Rectal smooth muscle tissue (tissue), 1 donor: ENCODE measurements at regions not wholly inside any gene's neighbourhood (a gene's known extent, or its start where the extent isn't known, plus 50 kb on each side); places are given as distances from the start of the nearest gene placed in this dataset.
"Not testable (repeated sequence)": the region's sequence is repeated elsewhere in the genome, so short reads cannot be mapped to it uniquely, and the experiment has no call there.

Source experiments
- H3K27ac ChIP-seq: one replicate; pipeline ENCODE4 v1.7.0; 2013; ENCODE audit warnings: low read depth, low read length, inconsistent platforms
- H3K27me3 ChIP-seq: one replicate; pipeline ENCODE4 v1.7.0; 2013; ENCODE audit warnings: low read length; ENCODE audit not compliant: control insufficient read depth, insufficient read depth
- H3K36me3 ChIP-seq: one replicate; pipeline ENCODE4 v1.7.0; 2013; ENCODE audit warnings: low read length; ENCODE audit not compliant: control insufficient read depth, insufficient read depth
- H3K4me1 ChIP-seq: one replicate; pipeline ENCODE4 v1.7.0; 2013; ENCODE audit warnings: low read length; ENCODE audit not compliant: control insufficient read depth, insufficient read depth
- H3K4me3 ChIP-seq: one replicate; pipeline ENCODE4 v1.7.0; 2013; ENCODE audit warnings: low read length
- H3K9ac ChIP-seq: one replicate; pipeline ENCODE4 v1.7.0; 2013; ENCODE audit warnings: low read length

- not testable (repeated sequence) for H3K9ac ChIP-seq, H3K27me3 ChIP-seq, H3K27ac ChIP-seq, H3K36me3 ChIP-seq, H3K4me1 ChIP-seq, H3K4me3 ChIP-seq
These were observed 193.1 kb downstream of the MSX2 start for GRCh38 chr5:174917435-174917834.

GRCh38 chr5:174916924-174917323, 192.5 kb downstream of the MSX2 start:
- H3K4me3 ChIP-seq, H3K36me3 ChIP-seq, H3K4me1 ChIP-seq, H3K9ac ChIP-seq, H3K27ac ChIP-seq, H3K27me3 ChIP-seq: not testable (repeated sequence)

GRCh38 chr5:174916227-174916626, 191.8 kb downstream of the MSX2 start:
- Histone ChIP-seq H3K9ac (no peak overlapping the region), H3K4me3 (no peak overlapping the region), H3K36me3 (no peaks in the 10 kb centered on the region), H3K27ac (no peak overlapping the region), H3K27me3 (no peaks in the 10 kb centered on the region), H3K4me1 (no peaks in the 10 kb centered on the region)

- Histone ChIP-seq H3K4me1 (no peaks in the 10 kb centered on the region), H3K4me3 (no peak overlapping the region), H3K27ac (no peak overlapping the region), H3K27me3 (no peaks in the 10 kb centered on the region), H3K9ac (no peak overlapping the region), H3K36me3 (no peaks in the 10 kb centered on the region)
These were observed 186.7 kb downstream of the MSX2 start for GRCh38 chr5:174911118-174911517.

GRCh38 chr5:174910245-174910737, 185.9 kb downstream of the MSX2 start:
- H3K27me3 ChIP-seq: no peaks in the 10 kb centered on the region
- no peaks in the 10 kb centered on the region for H3K4me1 ChIP-seq
- H3K36me3 ChIP-seq: no peaks in the 10 kb centered on the region
- H3K27ac ChIP-seq: no peak overlapping the region
- H3K4me3 ChIP-seq: peak overlapping the region; percentile 41
- H3K9ac ChIP-seq: no peak overlapping the region

- Histone ChIP-seq H3K9ac (no peak overlapping the region), H3K4me3 (no peak overlapping the region), H3K27ac (no peak overlapping the region)
These were observed 178.9 kb downstream of the MSX2 start for GRCh38 chr5:174903172-174903732.

GRCh38 chr5:174901336-174901735, 177.0 kb downstream of the MSX2 start:
- Histone ChIP-seq H3K36me3 (no peaks in the 10 kb centered on the region), H3K4me1 (no peaks in the 10 kb centered on the region), H3K27ac (no peak overlapping the region), H3K4me3 (no peak overlapping the region), H3K9ac (no peak overlapping the region), H3K27me3 (no peaks in the 10 kb centered on the region)

More at GRCh38 chr5:174903172-174903732, 178.9 kb downstream of the MSX2 start:
- no peaks in the 10 kb centered on the region for H3K36me3 ChIP-seq
- H3K4me1 ChIP-seq: no peaks in the 10 kb centered on the region
- no peaks in the 10 kb centered on the region for H3K27me3 ChIP-seq

- H3K4me1 ChIP-seq: no peaks in the 10 kb centered on the region
- no peak overlapping the region for H3K9ac ChIP-seq
- no peaks in the 10 kb centered on the region for H3K27me3 ChIP-seq
- no peak overlapping the region for H3K27ac ChIP-seq
- H3K4me3 ChIP-seq: no peak overlapping the region
- H3K36me3 ChIP-seq: no peaks in the 10 kb centered on the region
These were observed 176.0 kb downstream of the MSX2 start for GRCh38 chr5:174900240-174900865.

GRCh38 chr5:174897281-174897950, 173.0 kb downstream of the MSX2 start:
- no peak overlapping the region for H3K4me3 ChIP-seq
- H3K36me3 ChIP-seq: no peaks in the 10 kb centered on the region
- H3K27me3 ChIP-seq: no peaks in the 10 kb centered on the region

GRCh38 chr5:174895360-174895759, 171.0 kb downstream of the MSX2 start:
- no peak overlapping the region for H3K4me3 ChIP-seq
- H3K27ac ChIP-seq: no peak overlapping the region
- H3K9ac ChIP-seq: no peak overlapping the region
- no peaks in the 10 kb centered on the region for H3K27me3 ChIP-seq
- H3K36me3 ChIP-seq: no peaks in the 10 kb centered on the region
- H3K4me1 ChIP-seq: no peaks in the 10 kb centered on the region

More at GRCh38 chr5:174897281-174897950, 173.0 kb downstream of the MSX2 start:
- Histone ChIP-seq H3K4me1 (no peaks in the 10 kb centered on the region), H3K9ac (no peak overlapping the region), H3K27ac (no peak overlapping the region)

- Histone ChIP-seq H3K36me3 (no peaks in the 10 kb centered on the region), H3K4me3 (no peak overlapping the region), H3K9ac (no peak overlapping the region), H3K27me3 (no peaks in the 10 kb centered on the region), H3K4me1 (no peaks in the 10 kb centered on the region), H3K27ac (no peak overlapping the region)
These were observed 168.4 kb downstream of the MSX2 start for GRCh38 chr5:174892742-174893141.

- not testable (repeated sequence) for H3K36me3 ChIP-seq, H3K27me3 ChIP-seq, H3K4me1 ChIP-seq, H3K27ac ChIP-seq, H3K9ac ChIP-seq, H3K4me3 ChIP-seq
These were observed 156.2 kb downstream of the MSX2 start for GRCh38 chr5:174880412-174881200.
